ENCODE measurements at regions not wholly inside any gene's neighbourhood (a gene's known extent, or its start where the extent isn't known, plus 50 kb on each side); places are given as distances from the start of the nearest gene placed in this dataset.
A peak's percentile ranks its signal among the peaks of the same experiment; 100 is the strongest.

DNA sequence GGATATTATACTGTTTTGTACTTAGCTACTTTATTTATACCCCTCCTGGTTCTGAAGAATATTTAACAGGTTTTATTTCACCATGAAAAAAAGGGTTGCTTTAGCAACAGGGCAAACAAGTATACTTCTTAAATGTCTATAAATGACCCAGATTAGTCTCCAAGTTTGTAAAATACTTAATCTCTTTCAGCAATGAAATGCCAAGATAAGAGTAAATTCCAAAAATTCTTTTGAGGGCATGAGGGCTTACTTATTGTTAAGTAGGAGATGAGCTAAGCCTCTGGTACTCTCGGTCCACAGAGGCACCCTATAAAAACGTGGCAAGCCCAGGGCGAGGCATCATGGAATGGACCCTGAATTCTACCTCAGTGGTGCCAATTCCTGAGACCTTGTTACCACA is 264.8 kb upstream of the NSMCE3 start:
- DNase-seq (ENCODE audit: low read depth in 1 of 2, low spot score in 1 of 2) (peak in 1 of 2 experiments; percentile 35), ATAC-seq (peak in 1 of 2 experiments; percentile 57; a peak in 3 of 6 replicates), FAIRE-seq (no peak)
- Histone ChIP-seq H3K4me1 (peaks cover 8% of the 10 kb centered on the region; the same call in 1 of the 3 replicates), H3K27ac (no peak overlapping the region), H3K9me3 (no peaks in the 10 kb centered on the region), H3K4me3 (no peak overlapping the region), H3K4me2 (0 out of 3 replicates have a peak overlapping the region, but pooled peaks have one; percentile 12)
- POLR2A ChIA-PET = no interaction called here
- no peak for TF ChIP-seq FOSL2 (IDR thresholded peaks at IDR 0.05)
- TF ChIP-seq FOSL2 (CRISPR knock-in tag; IDR thresholded peaks at IDR 0.05) = no peak
- TF ChIP-seq PHF8 (IDR thresholded peaks at IDR 0.05; ENCODE audit: borderline replicate concordance, low read depth) = no peak
- TF ChIP-seq, protein P1, sequence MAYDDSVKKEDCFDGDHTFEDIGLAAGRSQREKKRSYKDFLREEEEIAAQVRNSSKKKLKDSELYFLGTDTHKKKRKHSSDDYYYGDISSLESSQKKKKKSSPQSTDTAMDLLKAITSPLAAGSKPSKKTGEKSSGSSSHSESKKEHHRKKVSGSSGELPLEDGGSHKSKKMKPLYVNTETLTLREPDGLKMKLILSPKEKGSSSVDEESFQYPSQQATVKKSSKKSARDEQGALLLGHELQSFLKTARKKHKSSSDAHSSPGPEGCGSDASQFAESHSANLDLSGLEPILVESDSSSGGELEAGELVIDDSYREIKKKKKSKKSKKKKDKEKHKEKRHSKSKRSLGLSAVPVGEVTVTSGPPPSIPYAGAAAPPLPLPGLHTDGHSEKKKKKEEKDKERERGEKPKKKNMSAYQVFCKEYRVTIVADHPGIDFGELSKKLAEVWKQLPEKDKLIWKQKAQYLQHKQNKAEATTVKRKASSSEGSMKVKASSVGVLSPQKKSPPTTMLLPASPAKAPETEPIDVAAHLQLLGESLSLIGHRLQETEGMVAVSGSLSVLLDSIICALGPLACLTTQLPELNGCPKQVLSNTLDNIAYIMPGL (CRISPR knock-in tag; IDR thresholded peaks at IDR 0.05; ENCODE audit: borderline replicate concordance) = no peak
- no peak for TF ChIP-seq TP53 (CRISPR knock-in tag; IDR thresholded peaks at IDR 0.05)
- TF ChIP-seq MYC (IDR thresholded peaks at IDR 0.05; ENCODE audit: borderline replicate concordance, low read length) = no peak
- TF ChIP-seq ZFP36 (IDR thresholded peaks at IDR 0.05; ENCODE audit: borderline replicate concordance, partially characterized antibody) = no peak
- no peak for TF ChIP-seq EHMT2 (IDR thresholded peaks at IDR 0.05; ENCODE audit: low read depth)
- TF ChIP-seq HDAC2 (IDR thresholded peaks at IDR 0.05) = no peak
- WGBS (ENCODE audit: missing lambda C conversion rate) = 6% methylated on average over 3 of the region's 3 CpGs
- CTCF ChIA-PET = interaction anchor here (0.7 to 1.4 kb wide), 3 partner anchors 18 to 108 kb away, joined by 3 read pairs; no protein-coding TSS in a partner anchor

DNA sequence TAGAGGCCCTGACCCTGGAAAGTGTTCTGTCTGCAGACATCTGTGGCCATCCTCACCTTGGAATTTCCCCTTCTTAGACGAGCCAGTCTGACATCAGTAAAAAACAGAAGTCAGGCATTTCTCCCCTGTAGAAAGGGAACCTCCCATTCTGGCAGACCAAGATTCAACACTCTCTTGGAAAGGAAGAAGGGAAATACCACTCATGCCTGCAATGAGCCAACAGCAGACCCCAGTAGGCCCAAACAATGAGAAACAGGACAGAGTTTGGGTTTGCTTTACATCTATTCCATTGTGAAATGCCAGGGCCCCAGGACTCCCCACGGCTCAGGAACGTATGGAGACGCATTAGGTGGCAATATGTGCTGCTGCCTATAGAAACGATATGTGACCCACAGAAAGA is 264.0 kb upstream of the NSMCE3 start:
- TF ChIP-seq, protein P2, sequence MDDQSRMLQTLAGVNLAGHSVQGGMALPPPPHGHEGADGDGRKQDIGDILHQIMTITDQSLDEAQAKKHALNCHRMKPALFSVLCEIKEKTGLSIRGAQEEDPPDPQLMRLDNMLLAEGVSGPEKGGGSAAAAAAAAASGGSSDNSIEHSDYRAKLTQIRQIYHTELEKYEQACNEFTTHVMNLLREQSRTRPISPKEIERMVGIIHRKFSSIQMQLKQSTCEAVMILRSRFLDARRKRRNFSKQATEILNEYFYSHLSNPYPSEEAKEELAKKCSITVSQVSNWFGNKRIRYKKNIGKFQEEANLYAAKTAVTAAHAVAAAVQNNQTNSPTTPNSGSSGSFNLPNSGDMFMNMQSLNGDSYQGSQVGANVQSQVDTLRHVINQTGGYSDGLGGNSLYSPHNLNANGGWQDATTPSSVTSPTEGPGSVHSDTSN (IDR thresholded peaks at IDR 0.05) = no peak
- TF ChIP-seq SREBF2 (IDR thresholded peaks at IDR 0.05) = no peak
- TF ChIP-seq BHLHE40 (IDR thresholded peaks at IDR 0.05; ENCODE audit: low read depth, low read length) = no peak
- TF ChIP-seq, protein P3, sequence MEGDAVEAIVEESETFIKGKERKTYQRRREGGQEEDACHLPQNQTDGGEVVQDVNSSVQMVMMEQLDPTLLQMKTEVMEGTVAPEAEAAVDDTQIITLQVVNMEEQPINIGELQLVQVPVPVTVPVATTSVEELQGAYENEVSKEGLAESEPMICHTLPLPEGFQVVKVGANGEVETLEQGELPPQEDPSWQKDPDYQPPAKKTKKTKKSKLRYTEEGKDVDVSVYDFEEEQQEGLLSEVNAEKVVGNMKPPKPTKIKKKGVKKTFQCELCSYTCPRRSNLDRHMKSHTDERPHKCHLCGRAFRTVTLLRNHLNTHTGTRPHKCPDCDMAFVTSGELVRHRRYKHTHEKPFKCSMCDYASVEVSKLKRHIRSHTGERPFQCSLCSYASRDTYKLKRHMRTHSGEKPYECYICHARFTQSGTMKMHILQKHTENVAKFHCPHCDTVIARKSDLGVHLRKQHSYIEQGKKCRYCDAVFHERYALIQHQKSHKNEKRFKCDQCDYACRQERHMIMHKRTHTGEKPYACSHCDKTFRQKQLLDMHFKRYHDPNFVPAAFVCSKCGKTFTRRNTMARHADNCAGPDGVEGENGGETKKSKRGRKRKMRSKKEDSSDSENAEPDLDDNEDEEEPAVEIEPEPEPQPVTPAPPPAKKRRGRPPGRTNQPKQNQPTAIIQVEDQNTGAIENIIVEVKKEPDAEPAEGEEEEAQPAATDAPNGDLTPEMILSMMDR (IDR thresholded peaks at IDR 0.05) = no peak
- TF ChIP-seq FOSB (CRISPR knock-in tag; IDR thresholded peaks at IDR 0.05) = no peak
- no peak for TF ChIP-seq PHF8 (IDR thresholded peaks at IDR 0.05; ENCODE audit: borderline replicate concordance, low read depth)
- TF ChIP-seq, protein P4, sequence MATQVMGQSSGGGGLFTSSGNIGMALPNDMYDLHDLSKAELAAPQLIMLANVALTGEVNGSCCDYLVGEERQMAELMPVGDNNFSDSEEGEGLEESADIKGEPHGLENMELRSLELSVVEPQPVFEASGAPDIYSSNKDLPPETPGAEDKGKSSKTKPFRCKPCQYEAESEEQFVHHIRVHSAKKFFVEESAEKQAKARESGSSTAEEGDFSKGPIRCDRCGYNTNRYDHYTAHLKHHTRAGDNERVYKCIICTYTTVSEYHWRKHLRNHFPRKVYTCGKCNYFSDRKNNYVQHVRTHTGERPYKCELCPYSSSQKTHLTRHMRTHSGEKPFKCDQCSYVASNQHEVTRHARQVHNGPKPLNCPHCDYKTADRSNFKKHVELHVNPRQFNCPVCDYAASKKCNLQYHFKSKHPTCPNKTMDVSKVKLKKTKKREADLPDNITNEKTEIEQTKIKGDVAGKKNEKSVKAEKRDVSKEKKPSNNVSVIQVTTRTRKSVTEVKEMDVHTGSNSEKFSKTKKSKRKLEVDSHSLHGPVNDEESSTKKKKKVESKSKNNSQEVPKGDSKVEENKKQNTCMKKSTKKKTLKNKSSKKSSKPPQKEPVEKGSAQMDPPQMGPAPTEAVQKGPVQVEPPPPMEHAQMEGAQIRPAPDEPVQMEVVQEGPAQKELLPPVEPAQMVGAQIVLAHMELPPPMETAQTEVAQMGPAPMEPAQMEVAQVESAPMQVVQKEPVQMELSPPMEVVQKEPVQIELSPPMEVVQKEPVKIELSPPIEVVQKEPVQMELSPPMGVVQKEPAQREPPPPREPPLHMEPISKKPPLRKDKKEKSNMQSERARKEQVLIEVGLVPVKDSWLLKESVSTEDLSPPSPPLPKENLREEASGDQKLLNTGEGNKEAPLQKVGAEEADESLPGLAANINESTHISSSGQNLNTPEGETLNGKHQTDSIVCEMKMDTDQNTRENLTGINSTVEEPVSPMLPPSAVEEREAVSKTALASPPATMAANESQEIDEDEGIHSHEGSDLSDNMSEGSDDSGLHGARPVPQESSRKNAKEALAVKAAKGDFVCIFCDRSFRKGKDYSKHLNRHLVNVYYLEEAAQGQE (IDR thresholded peaks at IDR 0.05) = no peak
- Histone ChIP-seq H3K9me3 (no peaks in the 10 kb centered on the region), H3K27ac (no peak overlapping the region), H3K4me2 (no peak overlapping the region), H3K4me1 (peaks cover 8% of the 10 kb centered on the region; the same call in 1 of the 3 replicates), H3K4me3 (no peak overlapping the region)
- ChIA-PET CTCF (interaction anchor here (0.7 to 1.3 kb wide), 2 partner anchors 9 to 18 kb away, joined by 3 to 4 read pairs; no protein-coding TSS in a partner anchor), POLR2A (no interaction called here)
- WGBS (ENCODE audit: missing lambda C conversion rate) = 60% methylated on average over 5 of the region's 5 CpGs
- no peak for DNase-seq (ENCODE audit: low read depth in 1 of 2, low spot score in 1 of 2)
- no peak; a peak in 1 of 6 replicates for ATAC-seq
- FAIRE-seq = no peak
